ENCODE measurements at regions not wholly inside any gene's neighbourhood (a gene's known extent, or its start where the extent isn't known, plus 50 kb on each side); places are given as distances from the start of the nearest gene placed in this dataset.
"Not testable (repeated sequence)": the region's sequence is repeated elsewhere in the genome, so short reads cannot be mapped to it uniquely, and the experiment has no call there.

DNA sequence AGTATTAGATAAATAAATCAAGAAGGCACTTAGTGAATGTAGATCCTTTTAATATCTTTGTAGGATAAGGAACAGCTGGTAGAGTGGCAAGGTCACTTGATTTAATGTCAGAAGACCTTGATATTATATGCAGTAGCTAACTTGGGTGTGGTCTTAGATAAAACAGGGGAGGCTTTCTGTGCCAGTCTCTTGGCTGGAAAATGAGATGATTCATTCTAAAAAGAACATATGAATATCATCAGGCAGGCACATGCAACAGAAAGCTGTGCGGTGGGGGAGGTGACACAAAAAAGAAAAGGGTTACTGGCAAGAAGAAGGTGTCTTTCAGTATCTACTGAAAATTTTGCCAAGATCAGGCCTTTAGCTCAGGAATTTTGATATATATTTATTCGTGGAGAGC, 931.7 kb upstream of the CELF4 start:
- DNase-seq, result no peak
- in situ Hi-C loops (cut with MboI; ENCODE audit: low pct_unique_long_range_greater_than_20kb, low sequenced_read_pairs), result no loop called here

DNA sequence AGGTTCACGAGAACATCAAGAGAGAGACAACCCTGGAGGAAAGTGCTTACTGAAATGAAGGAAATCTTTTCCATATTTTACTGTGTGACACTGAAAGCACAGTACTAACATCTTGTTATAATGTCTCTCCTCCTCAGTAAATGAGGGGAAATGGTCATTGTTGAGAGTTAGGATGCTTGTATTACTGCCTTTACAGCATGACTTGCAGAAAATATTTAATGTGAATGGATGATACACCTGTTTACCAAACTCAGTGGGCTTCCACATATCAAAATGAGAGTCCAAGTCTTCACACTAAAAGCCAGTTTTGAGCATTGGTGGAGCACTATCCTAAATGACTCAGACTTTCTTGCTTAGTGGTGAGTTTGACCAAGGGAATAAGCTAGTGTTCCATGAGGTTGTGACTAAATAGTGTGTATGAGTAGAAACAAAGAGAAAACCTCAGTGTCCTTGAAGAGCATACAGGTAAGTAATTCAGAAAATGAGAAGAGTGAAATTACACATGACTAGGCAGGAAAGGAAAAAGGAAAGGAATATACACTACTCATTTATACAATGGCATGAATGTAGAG, 930.7 kb upstream of the CELF4 start:
- DNase-seq, result no peak
- in situ Hi-C loops (cut with MboI; ENCODE audit: low pct_unique_long_range_greater_than_20kb, low sequenced_read_pairs), result no loop called here

DNA sequence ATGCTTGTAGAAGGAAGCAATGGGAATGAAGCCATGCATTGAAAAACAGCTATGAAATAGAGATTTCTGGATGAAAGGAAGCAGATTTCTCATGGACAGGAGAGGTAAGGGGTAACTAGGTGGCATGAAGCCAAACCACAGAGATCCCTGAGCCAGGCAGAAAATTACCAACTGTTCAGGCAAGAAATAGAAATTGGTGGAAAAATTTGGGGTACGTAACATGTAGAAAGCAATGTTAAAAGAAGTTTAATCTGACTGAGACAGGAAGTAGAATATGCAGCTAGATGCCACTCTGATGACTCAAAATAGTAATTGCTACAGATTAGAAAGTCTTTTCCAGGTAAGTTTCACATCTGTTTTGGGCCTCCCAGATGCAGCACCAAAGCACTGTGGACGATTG, 928.5 kb upstream of the CELF4 start:
- in situ Hi-C loops (cut with MboI; ENCODE audit: low pct_unique_long_range_greater_than_20kb, low sequenced_read_pairs), result no loop called here
- no peak for DNase-seq

DNA sequence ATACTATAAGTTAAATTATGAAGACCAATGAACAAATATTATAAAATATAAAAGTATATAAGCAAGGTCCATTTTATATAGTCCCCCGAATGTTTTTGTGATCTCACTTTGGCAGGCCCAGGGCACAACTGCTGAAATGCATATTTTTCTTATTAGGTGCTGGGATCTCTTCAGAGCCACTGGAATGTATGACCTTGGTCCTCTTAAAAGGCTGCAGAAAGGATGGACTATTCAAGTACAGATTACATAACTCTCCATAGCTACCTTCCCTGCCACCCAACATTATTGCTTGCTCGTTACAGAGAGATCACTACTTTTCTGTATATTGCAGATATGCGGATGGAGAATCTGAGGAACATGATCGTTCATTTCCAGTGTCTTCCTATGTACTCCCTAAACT, 925.6 kb upstream of the CELF4 start:
- DNase-seq, result no peak
- in situ Hi-C loops (cut with MboI; ENCODE audit: low pct_unique_long_range_greater_than_20kb, low sequenced_read_pairs), result no loop called here

DNA sequence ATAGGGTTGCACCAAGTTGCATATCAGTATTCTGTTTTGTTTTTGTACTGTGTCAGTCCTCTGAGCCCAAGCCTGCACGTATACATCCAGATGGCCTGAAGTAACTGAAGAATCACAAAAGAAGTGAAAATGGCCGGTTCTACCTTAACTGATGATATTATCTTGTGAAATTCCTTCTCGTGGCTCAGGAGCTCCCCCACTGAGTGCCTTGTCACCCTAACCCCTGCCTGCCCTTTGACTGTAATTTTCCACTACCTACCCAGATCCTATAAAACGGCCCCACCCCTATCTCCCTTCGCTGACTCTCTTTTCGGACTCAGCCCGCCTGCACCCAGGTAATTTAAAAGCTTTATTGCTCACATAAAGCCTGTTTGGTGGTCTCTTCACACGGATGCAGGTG, 924.1 kb upstream of the CELF4 start:
- DNase-seq; in situ Hi-C loops (cut with MboI; ENCODE audit: low pct_unique_long_range_greater_than_20kb, low sequenced_read_pairs): not testable (repeated sequence)

DNA sequence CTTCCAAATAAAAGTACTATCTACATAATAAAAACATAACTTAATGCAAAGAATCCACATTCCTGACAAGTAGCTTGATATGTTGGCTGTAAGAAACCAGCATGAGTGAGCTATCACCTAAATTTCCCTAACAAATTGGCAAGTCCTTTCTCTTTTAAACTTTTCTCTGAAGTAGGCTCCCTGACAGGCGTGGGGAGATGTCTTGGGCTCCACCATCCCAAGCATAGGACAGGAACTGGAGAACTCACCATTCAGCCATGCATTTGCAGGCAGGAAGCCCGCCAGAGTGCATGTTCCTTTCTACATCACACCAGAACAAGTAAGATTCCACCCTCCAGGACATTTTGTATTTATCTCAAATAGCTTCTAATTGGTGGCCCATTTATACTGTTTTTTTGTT, 921.9 kb upstream of the CELF4 start:
- DNase-seq, result no peak
- in situ Hi-C loops (cut with MboI; ENCODE audit: low pct_unique_long_range_greater_than_20kb, low sequenced_read_pairs), result no loop called here

DNA sequence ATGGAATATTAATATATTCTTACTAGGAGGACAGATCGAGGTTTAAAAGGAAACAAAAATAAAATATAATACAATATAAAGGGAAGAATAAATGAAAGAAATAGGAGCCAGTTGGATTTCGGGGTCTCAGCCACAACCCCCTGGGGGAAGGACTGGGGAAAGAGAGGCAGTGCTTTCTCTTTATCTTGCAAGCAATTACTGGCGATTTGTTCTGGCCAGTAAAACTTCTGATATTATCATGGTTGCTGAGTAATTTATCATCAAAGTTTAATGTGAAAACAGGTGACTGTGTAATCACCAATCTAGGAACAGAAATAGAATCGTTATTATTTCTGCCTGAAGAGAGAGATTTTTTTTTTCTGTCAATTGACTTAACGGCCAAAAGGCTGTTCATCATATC, 917.7 kb upstream of the CELF4 start:
- DNase-seq, result no peak
- in situ Hi-C loops (cut with MboI; ENCODE audit: low pct_unique_long_range_greater_than_20kb, low sequenced_read_pairs), result no loop called here

DNA sequence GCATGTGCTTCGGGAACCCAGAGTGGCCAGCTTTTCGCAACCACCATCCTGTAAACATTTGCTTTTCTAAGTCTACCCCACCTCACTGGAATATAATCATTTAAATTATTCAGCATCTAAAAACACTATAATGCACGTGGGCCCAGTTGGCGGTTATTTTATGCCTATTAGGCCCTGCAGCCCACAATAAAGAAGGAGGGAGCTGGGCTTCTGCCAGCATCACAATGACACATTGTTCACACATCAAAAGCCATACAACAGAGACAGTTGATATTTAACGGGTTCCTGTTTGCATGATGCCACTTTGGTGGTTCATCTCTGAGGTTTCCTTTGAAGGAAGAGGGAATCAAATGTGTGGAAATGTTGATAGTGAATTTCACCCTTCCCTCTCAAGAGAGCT, 916.0 kb upstream of the CELF4 start:
- in situ Hi-C loops (cut with MboI; ENCODE audit: low pct_unique_long_range_greater_than_20kb, low sequenced_read_pairs), result no loop called here
- no peak for DNase-seq

DNA sequence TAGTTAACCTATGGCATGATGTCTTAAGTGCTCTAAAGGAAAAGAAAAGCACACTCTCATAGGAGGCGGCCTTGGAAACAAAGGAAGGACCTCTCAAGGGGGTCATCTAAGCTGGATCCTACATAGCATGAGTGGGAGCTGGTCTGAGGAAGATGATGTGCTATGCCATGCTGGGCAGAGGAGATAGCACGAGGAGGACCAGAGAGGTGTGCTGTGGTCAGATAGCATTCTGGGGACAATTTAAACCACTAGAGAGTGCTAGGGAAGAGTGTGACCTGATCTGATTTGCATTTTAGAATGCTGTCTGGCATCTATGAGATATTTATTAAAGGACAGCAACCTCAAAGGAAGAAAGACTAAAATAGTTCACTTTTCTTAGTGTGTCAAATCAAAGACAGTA, 910.1 kb upstream of the CELF4 start:
- in situ Hi-C loops (cut with MboI; ENCODE audit: low pct_unique_long_range_greater_than_20kb, low sequenced_read_pairs), result no loop called here

DNA sequence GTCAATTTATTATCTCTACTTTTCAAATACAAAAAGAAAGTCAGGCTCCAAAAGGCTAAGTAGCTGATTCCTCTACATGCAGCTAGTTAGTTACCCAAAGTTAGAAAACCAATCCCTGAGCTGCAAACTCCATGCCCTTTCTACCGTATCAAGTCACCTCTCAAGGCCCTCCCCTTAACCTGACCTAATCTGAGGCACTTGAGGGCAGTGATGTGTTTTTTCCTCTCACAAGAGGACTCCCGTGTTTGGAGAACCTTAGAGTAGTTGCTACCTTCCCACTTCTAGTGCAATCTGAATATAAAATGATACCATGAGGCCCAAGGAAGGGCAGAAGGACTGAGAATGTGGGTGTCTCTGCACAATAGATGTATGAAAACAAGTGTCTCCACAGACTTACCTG, 907.9 kb upstream of the CELF4 start:
- DNase-seq, result no peak
- in situ Hi-C loops (cut with MboI; ENCODE audit: low pct_unique_long_range_greater_than_20kb, low sequenced_read_pairs), result no loop called here

More for the DNA sequence above, 910.1 kb upstream of the CELF4 start:
- no peak for DNase-seq

DNA sequence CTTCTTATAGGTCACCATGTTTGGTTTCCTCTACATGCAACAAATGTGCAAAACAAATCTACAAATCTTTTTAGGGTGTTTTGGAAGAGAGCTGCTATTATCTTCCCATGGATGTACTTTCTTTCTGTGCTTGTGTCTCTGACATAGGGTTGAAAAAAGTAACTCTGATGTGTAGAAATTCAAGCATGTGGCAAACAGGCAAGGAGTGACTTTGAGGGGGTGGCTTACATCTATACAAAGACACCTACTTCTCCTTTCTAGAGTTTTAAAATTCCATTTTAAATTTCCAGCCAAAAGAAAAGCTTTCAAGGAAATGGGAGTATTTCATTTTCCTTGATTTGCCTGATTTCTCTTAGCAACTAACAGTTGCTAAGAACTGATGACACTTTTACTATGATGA, 904.8 kb upstream of the CELF4 start:
- DNase-seq, result no peak
- in situ Hi-C loops (cut with MboI; ENCODE audit: low pct_unique_long_range_greater_than_20kb, low sequenced_read_pairs), result no loop called here

DNA sequence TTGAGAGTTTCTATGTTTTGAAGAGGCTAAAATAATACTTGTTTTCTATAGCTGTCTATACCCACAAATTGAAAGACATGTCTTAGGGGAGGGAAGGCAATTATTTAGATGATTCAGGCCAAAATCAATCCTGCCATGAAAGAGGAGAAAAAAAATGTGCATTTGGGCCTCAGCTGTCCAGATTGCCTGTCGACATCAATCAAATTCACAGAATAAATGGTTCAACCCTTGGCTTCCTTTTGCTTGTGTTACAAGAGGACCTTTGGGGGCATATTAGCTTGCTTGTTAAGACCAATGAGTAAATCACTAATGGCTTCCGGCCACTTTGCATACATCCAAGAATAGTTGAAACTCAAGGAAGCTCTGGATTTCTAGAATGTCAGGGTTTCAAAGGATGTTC, 900.8 kb upstream of the CELF4 start:
- DNase-seq, result no peak
- in situ Hi-C loops (cut with MboI; ENCODE audit: low pct_unique_long_range_greater_than_20kb, low sequenced_read_pairs), result no loop called here

DNA sequence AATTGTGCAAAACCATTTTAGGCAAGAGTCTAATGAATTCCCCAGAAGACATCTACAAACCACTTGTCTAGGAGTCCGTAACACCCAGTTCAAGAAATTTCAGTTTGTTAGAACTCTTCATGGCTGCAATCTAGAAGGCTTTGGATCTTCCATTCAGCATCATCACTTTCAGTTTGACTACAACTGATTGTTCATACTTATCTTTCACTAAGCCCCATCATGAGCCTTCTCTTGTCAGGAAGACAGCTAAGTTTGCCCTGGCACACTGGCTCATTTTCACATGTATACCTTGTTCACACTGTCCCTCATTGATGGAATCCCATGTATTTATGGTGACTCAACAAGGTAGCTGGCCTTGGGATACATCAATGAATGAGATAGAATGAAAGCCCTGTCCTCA, 898.4 kb upstream of the CELF4 start:
- in situ Hi-C loops (cut with MboI; ENCODE audit: low pct_unique_long_range_greater_than_20kb, low sequenced_read_pairs), result no loop called here
- no peak for DNase-seq

DNA sequence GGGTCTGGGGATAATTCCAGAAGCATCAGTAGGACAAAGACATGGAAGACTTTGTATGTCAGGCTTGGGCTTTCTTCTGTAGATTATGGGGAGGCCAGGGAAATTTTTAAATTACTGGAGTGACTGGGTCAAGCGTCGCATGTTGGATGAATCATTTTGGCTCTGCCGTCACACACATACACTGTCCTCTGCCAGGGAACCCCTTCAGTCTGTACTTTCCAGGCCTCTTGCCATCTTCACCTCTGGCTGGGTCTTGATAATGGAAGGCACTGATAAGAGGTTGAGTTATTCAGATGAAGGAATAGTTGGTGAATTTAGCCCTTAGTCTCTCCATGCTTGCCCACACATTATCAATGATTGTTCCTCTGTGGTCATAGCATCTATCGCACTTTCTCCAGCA, 895.1 kb upstream of the CELF4 start:
- in situ Hi-C loops (cut with MboI; ENCODE audit: low pct_unique_long_range_greater_than_20kb, low sequenced_read_pairs), result no loop called here
- no peak for DNase-seq

DNA sequence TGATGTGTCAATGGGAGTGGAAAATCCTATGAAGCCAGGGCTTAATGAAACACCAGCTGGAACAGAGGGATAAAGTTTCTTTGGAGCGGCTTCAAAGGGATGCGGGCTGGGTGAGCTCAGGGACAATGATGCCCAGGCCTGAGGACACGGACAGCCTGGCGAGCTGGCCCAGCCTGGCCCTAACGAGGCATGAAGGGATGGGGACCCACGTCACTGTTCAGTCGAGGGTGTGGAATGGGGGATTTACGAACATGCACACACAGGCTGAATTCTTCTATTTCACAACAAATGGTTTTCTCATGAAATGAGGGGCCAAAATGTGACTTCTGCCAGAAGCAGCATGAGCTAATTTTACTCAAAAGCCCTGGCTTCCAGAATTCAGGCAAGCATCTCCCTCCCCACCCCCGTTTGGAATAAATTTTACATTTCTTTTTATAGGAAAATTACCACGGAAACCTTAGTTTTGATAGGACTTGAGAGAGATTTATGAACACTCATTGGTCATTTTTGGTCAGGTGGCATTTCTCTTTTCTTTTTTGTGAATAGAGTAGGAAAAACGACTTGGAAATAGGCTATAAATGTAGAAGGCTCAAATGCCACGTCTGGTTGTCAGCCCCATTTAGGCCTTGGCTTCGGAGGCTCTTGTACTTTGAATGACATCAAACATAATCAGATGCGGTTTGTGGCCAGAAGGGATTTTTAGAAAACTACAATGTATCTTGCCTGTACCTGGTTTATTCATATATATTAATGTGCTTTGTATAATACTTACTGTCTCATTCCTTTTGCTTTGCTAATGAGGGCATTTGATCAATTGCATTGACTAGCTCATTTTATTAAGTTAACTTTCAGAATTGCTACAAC, 893.8 kb upstream of the CELF4 start:
- in situ Hi-C loops (cut with MboI; ENCODE audit: low pct_unique_long_range_greater_than_20kb, low sequenced_read_pairs), result no loop called here

DNA sequence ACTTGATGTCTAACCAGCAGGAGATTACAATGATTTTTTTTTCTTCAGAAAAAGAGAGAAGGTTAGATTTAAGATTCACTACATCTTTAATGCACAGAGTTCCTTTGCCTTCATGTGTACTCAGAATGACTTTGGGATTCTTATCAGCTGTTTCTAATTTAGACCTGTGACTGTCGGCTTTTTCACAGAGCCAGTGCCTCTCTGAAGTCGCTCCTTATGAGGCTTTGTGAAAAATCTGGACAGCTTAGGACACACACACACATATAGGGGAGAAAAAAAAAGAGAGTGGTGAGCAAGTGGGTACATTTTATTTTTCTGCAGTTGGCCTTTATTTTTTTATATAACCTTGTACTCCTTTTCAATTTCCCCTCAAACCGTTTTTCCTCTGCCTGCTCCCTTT, 893.1 kb upstream of the CELF4 start:
- in situ Hi-C loops (cut with MboI; ENCODE audit: low pct_unique_long_range_greater_than_20kb, low sequenced_read_pairs), result no loop called here

More for the DNA sequence above, 893.8 kb upstream of the CELF4 start:
- no peak for DNase-seq

DNA sequence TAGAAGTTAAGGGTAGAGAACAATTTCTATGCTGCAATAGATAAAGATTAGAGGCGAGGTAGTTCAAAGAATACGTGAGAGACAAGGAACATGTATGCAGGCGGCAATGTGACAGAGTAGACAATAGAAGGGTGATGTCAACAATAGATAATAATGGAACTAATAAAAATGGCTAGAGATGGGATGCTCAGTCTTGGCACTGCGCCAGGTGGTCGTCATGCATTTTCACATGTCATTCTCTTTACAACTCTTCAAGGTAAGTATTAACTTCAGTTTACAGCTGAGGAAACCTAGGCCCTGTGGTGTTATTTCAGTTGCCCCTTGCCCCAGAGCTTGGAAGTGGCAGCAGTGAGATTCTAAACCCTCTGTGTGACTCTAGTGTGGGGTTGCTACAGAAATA, 890.7 kb upstream of the CELF4 start:
- in situ Hi-C loops (cut with MboI; ENCODE audit: low pct_unique_long_range_greater_than_20kb, low sequenced_read_pairs), result no loop called here
- DNase-seq, result no peak

More for the DNA sequence above, 893.1 kb upstream of the CELF4 start:
- DNase-seq, result no peak

DNA sequence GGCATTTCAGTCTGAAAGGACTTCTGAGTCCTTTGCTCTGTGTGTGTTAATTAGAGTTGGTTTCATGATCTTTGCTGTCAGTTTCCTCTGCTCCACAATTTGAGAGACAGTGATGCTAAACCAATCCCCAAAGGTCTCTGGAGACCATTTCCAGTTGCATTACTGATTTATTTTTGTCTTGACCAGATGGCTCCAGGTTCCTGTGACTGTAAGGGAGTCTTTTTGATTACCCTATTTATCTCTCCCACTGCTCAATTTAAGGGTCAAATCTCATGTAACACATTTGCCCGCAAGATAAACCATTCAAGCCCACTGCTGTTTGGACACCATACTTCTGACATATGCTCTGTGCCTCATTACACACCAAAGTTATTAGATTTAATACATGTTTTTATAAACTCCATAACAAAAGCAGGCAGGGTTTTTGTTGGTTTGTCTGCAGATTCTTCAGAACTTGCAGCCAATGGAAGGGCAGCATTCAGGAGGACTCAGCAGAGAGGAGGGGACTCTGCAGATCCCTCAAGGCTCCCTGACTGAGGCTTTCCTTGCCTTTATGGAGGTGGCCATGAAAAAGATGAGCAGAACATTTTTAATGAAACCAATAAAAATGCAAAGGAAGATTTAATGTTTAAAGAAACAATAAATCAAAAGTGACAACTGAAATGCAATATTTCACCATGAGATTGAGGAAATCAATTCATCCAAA, 889.3 kb upstream of the CELF4 start:
- no peak for DNase-seq
- in situ Hi-C loops (cut with MboI; ENCODE audit: low pct_unique_long_range_greater_than_20kb, low sequenced_read_pairs), result no loop called here

DNA sequence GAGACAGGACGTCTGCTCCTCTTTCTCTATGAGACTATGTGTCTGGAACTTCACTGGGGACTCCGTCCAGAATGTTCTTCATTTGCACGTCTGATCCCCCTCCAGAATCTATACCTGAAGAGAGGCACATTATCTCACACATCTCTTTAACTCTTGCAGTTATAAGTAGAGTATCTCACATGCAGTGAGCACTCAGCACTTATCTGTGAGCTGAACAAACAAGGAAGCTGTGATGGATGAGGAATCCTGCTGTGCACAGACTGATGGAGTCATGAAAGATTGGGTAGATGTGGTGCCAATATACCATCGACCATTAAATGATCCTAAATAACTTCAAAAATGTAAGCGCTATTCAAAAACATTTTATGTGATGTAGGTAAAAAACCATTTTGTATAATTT, 888.3 kb upstream of the CELF4 start:
- in situ Hi-C loops (cut with MboI; ENCODE audit: low pct_unique_long_range_greater_than_20kb, low sequenced_read_pairs), result no loop called here
- no peak for DNase-seq

DNA sequence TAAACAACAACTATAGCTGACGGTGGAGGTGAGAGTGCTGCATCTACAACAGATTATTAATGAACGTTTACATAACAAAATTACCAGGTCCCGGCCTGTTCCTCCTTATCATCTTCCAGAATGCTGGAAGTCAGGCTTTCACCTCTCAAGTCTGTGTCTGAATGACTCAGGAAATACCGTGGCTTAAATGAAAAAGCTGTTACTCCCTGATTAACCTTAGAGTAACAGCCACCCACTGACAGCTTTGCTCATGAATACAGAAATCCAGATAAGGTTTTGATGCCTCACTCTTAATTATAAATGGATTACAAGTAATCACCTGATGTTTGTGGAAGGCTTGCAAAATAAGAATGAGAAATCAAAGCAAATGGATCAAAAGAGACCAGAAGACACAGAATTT, 885.3 kb upstream of the CELF4 start:
- no peak for DNase-seq
- in situ Hi-C loops (cut with MboI; ENCODE audit: low pct_unique_long_range_greater_than_20kb, low sequenced_read_pairs), result no loop called here

DNA sequence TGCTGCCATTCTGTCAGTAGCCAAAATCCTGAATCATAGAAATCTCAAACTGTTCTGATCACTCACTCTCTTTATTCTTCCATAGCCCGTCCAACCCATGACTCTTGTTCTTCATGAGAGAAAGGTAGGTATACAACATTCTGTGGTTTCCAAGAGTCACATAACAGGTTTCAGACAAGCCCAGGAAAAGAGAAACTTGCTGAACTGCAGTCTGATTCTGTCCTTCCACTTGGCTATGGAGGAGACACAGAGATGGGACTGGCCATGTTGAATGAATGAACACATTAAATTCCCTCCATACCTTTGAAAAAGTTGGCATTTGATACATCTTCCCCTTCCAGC, 880.2 kb upstream of the CELF4 start:
- DNase-seq, result no peak
- in situ Hi-C loops (cut with MboI; ENCODE audit: low pct_unique_long_range_greater_than_20kb, low sequenced_read_pairs), result no loop called here
